GM12864 (cell line): ENCODE measurements at regions not wholly inside any gene's neighbourhood (a gene's known extent, or its start where the extent isn't known, plus 50 kb on each side); places are given as distances from the start of the nearest gene placed in this dataset.

ENCODE experiments used
- DNase-seq: peaks from one replicate; pipeline ENCODE4 v3.0.0-alpha.2; 2011; ENCODE audit warnings: low read depth
- H3K4me3 ChIP-seq: 2 replicates; pipeline ENCODE4 v1.5.1; 2011; ENCODE audit warnings: mild to moderate bottlenecking, low read depth, low read length, control low read depth
- TF ChIP-seq, protein P1 (sequence below): IDR thresholded peaks from 2 replicates; pipeline ENCODE4 v1.5.1; 2011; ENCODE audit warnings: low read depth, mild to moderate bottlenecking, moderate library complexity, low read length, control low read depth, inconsistent platforms; ENCODE audit errors: missing control alignments

DNA sequence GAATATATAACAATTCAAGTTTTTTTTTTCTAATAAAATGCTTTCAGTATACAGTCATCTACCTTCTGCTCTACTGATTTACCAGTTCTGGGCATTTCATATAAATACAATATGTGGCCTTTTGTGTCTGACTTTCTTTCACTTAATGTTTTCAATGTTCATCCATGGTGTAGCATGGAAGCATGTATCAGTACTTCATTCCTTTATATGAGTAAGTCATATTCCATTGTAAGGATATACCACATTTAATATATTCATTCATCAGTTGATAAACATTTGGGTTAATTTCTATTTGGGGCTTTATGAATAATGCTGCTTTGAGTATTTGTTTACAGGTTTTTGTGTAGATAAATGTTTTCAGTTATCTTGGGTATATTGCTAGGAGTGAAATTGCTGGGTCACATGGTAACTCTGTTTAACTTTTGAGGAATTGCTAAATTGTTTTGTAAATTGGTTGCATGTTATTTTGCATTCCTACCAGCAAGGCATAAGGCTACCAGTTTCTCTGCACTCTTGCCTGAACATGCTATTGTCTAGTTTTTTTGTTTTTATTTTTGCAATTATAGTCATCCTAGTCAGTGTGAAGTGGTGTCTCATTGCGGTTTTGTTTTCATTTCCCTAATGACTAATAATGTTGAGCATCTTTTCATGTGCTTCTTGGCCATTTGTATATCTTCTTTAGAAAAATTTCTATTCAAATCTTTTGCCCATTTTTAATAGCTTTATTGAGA lies 206.1 kb downstream of the TM2D1 start:
- no peak overlapping the region for H3K4me3 ChIP-seq
- TF ChIP-seq, protein P1, sequence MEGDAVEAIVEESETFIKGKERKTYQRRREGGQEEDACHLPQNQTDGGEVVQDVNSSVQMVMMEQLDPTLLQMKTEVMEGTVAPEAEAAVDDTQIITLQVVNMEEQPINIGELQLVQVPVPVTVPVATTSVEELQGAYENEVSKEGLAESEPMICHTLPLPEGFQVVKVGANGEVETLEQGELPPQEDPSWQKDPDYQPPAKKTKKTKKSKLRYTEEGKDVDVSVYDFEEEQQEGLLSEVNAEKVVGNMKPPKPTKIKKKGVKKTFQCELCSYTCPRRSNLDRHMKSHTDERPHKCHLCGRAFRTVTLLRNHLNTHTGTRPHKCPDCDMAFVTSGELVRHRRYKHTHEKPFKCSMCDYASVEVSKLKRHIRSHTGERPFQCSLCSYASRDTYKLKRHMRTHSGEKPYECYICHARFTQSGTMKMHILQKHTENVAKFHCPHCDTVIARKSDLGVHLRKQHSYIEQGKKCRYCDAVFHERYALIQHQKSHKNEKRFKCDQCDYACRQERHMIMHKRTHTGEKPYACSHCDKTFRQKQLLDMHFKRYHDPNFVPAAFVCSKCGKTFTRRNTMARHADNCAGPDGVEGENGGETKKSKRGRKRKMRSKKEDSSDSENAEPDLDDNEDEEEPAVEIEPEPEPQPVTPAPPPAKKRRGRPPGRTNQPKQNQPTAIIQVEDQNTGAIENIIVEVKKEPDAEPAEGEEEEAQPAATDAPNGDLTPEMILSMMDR: no peak
- DNase-seq: peak; percentile 3

DNA sequence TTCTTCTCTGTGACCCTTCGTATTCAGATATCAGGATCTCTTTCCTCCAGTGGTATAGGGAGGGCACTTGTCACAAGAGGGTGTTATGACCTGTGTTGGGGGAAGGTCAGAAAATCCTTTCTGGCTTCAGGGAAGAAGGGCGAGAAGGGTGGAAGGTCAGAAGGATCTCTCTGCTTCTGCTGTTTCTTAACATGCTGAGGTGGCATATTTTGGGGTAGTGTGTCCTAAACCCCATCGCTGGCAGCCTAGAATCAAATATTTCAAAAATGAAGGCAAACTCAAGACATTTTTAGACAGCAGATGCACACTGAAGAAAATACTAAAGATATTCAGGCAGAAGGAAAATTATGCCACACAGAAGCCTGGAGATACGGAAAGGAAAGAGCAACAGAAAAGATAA lies 207.6 kb downstream of the TM2D1 start:
- DNase-seq: no peak
- no peak overlapping the region for H3K4me3 ChIP-seq
- TF ChIP-seq, protein P1: no peak

DNA sequence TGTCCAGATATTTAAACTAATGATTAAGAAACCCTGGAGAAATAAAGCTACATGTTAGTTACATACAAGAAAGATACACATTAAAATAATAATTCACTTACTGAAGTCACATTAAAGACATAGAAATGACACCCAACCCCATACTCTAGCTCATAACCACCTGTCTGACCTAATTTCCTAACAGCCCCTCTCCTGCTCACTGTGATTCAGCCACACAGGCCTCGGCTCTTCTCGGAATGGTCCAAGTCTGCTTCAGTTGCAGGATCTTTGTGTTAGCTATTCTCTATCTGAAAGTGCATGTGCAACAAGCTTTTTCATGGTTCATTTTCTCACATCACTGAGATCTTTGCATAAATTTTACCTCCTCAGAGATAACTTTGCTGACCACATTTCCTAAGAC lies 209.8 kb downstream of the TM2D1 start:
- TF ChIP-seq, protein P1: no peak
- H3K4me3 ChIP-seq: no peak overlapping the region
- no peak for DNase-seq
